ENCODE measurements at regions not wholly inside any gene's neighbourhood (a gene's known extent, or its start where the extent isn't known, plus 50 kb on each side); places are given as distances from the start of the nearest gene placed in this dataset.

DNA sequence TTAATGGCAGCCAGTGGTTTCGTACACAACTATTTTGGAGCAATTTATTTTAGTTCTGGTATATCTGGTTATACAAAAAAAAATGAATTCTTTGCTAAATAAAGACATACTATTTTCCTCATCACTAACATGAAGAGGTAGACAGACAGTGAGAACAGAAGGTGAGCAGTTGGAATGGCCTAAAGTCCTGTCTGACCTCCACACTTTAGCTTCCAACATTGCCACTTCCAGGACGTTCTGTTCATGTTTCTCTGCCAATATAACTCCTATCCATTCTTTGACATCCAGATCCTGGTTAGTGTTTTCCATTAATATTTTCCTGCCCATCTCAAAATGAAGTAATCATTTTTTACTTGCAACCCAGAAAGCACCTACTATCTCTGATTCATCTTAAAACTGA lies 112.9 kb upstream of the FRY start:
- TF ChIP-seq POLR2A (IDR thresholded peaks at IDR 0.05) (no peak), EP300 (IDR thresholded peaks at IDR 0.05) (no peak), CTCF (IDR thresholded peaks at IDR 0.05) (no peak), POLR2AphosphoS5 (IDR thresholded peaks at IDR 0.05) (no peak)

Data from stomach (tissue), 4 donors.